Upper lobe of left lung (tissue), 4 donors: ENCODE measurements at regions not wholly inside any gene's neighbourhood (a gene's known extent, or its start where the extent isn't known, plus 50 kb on each side); places are given as distances from the start of the nearest gene placed in this dataset.

Experiments
- CTCF ChIP-seq, 6 experiments: fragments of 450-650 bp in 4 of 6; fragments of 200-600 bp in 2 of 6; sonication (generic) in 2 of 6; IDR thresholded peaks; one replicate each; pipeline ENCODE4 v1.5.1; 2016 to 2019; ENCODE audit warnings: antibody characterized with exemption in 6 of 6
- POLR2A ChIP-seq, 4 donors: fragments of 450-650 bp; IDR thresholded peaks; one replicate each; pipeline ENCODE4 v1.5.1; 2016 to 2017; ENCODE audit warnings: antibody characterized with exemption in 4 of 4, mild to moderate bottlenecking in 2 of 4

DNA sequence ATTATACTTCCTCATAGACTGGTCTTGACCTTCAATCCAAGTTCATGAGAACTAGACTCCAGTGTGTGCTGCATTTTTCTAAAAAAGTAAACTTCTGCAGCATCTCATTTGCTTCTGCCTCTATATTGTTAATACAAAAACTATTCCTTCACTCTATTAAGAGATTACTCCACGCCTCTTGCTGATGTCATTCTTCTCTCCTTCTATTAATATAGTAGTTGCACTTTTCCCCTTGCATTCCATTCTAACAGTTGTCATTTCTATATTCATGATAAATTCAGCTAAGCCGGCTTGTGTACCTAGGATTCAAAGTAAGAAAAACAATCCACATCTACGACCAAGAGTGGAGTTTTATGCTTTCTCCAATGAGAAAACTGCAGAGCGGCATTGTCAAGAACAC is 480.4 kb upstream of the NOVA1 start:
- no peak for TF ChIP-seq CTCF (IDR thresholded peaks at IDR 0.05)
- TF ChIP-seq POLR2A (IDR thresholded peaks at IDR 0.05), result no peak
